ENCODE measurements at regions not wholly inside any gene's neighbourhood (a gene's known extent, or its start where the extent isn't known, plus 50 kb on each side); places are given as distances from the start of the nearest gene placed in this dataset.

- Histone ChIP-seq H3K4me1 (no peaks in the 10 kb centered on the region), H3K36me3 (no peaks in the 10 kb centered on the region), H3K27ac (no peak overlapping the region), H3K9me3 (no peaks in the 10 kb centered on the region), H3K27me3 (peaks cover 0 to 18% (median 4%) of the 10 kb centered on the region in 7 donors), H3K4me3 (no peak overlapping the region)
- TF ChIP-seq, protein P1, sequence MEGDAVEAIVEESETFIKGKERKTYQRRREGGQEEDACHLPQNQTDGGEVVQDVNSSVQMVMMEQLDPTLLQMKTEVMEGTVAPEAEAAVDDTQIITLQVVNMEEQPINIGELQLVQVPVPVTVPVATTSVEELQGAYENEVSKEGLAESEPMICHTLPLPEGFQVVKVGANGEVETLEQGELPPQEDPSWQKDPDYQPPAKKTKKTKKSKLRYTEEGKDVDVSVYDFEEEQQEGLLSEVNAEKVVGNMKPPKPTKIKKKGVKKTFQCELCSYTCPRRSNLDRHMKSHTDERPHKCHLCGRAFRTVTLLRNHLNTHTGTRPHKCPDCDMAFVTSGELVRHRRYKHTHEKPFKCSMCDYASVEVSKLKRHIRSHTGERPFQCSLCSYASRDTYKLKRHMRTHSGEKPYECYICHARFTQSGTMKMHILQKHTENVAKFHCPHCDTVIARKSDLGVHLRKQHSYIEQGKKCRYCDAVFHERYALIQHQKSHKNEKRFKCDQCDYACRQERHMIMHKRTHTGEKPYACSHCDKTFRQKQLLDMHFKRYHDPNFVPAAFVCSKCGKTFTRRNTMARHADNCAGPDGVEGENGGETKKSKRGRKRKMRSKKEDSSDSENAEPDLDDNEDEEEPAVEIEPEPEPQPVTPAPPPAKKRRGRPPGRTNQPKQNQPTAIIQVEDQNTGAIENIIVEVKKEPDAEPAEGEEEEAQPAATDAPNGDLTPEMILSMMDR (IDR thresholded peaks at IDR 0.05) = no peak
- 66 to 69% methylated on average over 6 of the region's 6 CpGs for WGBS, 2 donors
- intact Hi-C loops (cut with DNase I) = no loop called here
- no peak for ATAC-seq
- no peak for DNase-seq
Observed at GRCh38 chr15:98196371-98196770, 235.9 kb downstream of the ARRDC4 start.

- TF ChIP-seq, protein P1 (IDR thresholded peaks at IDR 0.05) = no peak
- Histone ChIP-seq H3K4me1 (no peaks in the 10 kb centered on the region), H3K9me3 (peaks cover 0 to 2% (median 0%) of the 10 kb centered on the region in 11 donors), H3K27me3 (peaks cover 0 to 30% (median 4%) of the 10 kb centered on the region in 7 donors), H3K36me3 (no peaks in the 10 kb centered on the region), H3K4me3 (no peak overlapping the region), H3K27ac (no peak overlapping the region)
- intact Hi-C loops (cut with DNase I) = no loop called here
- DNase-seq = no peak
- WGBS, 2 donors = 70 to 75% methylated on average over 5 of the region's 5 CpGs
- no peak for ATAC-seq
Observed at GRCh38 chr15:98202256-98202655, 241.8 kb downstream of the ARRDC4 start.

GRCh38 chr15:98203872-98204660 is 243.6 kb downstream of the ARRDC4 start:
- no peaks in the 10 kb centered on the region for H3K36me3 ChIP-seq
- intact Hi-C loops (cut with DNase I) = no loop called here
- no peaks in the 10 kb centered on the region for H3K4me1 ChIP-seq
- peaks cover 0 to 2% (median 0%) of the 10 kb centered on the region in 11 donors for H3K9me3 ChIP-seq
- peaks cover 0 to 23% (median 4%) of the 10 kb centered on the region in 7 donors for H3K27me3 ChIP-seq
- 91 to 93% methylated on average over 6 of the region's 6 CpGs for WGBS, 2 donors
- ATAC-seq (no peak), DNase-seq (no peak)
- TF ChIP-seq, protein P1 (IDR thresholded peaks at IDR 0.05) = no peak
- no peak overlapping the region for H3K27ac ChIP-seq
- no peak overlapping the region for H3K4me3 ChIP-seq

DNA sequence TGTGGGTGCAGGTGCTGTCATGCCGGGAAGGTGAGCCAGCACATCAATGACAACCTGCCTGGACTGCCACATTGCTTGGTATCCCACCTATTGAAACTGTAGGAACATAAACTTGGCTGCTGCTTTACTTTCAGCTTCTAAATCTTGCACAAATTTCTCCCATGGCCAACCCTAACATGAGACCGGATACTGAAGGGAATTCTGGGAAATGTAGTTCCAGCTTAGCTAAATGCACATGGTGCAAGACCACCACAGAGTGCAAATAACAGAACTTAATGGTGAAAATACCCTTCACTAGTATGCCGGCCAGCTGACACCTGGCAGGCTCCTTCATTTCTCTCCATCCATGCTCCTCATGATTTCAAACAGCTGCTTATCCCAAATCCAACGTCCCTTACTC is 247.4 kb downstream of the ARRDC4 start:
- DNase-seq = no peak
- 76 to 81% methylated on average over 4 of the region's 4 CpGs for WGBS, 2 donors
- intact Hi-C loops (cut with DNase I) = no loop called here

More for the DNA sequence above, 247.4 kb downstream of the ARRDC4 start:
- TF ChIP-seq, protein P1 (IDR thresholded peaks at IDR 0.05) = no peak
- Histone ChIP-seq H3K4me3 (no peak overlapping the region), H3K36me3 (no peaks in the 10 kb centered on the region), H3K9me3 (peaks cover 0 to 2% (median 0%) of the 10 kb centered on the region in 11 donors), H3K4me1 (no peaks in the 10 kb centered on the region), H3K27me3 (peaks cover 0 to 16% (median 6%) of the 10 kb centered on the region in 7 donors), H3K27ac (no peak overlapping the region)
- no peak for ATAC-seq

Measured in heart right ventricle (tissue), 16 donors.